Right renal pelvis (tissue), 4 donors: ENCODE measurements at regions not wholly inside any gene's neighbourhood (a gene's known extent, or its start where the extent isn't known, plus 50 kb on each side); places are given as distances from the start of the nearest gene placed in this dataset.

Source experiments
- DNase-seq, 4 donors: peaks; one replicate each; pipeline ENCODE4 v3.0.0-alpha.2; 2013; ENCODE audit warnings: low read depth in 4 of 4, low spot score in 3 of 4, missing footprints in 1 of 4

- DNase-seq = no peak
These were observed 317.3 kb downstream of the GADD45G start for GRCh38 chr9:89922099-89922498.

DNA sequence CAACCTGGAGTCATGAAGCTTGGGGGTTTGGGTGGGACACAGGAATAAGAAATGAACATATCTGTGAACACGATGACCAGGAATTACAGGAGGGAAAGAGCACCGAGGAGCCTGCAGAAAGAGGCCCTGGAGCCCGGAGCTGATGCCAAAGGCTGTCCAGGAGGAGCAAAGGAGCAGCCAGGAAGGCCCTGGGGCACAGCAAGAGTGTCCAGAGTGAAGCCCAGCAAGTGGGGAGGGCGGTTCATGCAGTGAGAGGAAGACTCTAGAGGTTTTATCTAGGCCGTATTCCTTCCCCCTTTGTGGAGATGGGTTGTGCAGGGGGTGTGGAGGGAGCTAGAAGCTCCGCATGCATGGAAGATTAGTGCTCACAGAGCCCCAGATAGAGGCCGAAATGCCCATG, 318.4 kb downstream of the GADD45G start:
- no peak for DNase-seq

DNA sequence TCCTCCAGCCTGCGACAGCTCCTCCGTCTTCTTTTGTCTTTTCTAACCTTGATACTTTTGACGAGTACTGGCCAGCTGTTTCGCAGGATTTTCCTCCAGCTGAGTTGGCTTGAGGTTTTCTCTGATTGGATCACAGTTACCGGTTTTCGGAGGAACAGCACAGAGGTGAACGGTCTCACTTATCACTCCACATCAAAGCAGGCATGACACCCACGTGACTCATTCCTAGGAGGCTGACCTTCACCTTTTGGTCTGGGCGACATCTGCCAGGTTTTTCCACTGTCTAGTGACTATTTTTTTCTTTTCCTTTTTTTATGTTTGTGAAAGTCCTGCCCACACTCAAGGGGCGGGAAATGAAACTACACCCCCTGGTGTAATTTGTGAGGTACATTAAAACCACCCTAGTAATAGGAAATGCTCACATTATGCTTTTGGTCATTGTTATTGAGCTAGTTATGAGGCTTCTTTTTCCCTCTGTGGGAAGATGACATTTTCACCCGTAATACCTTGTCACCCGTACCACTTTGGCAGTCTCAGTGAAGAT, 319.2 kb downstream of the GADD45G start:
- DNase-seq = no peak

GRCh38 chr9:89924611-89925010, 319.8 kb downstream of the GADD45G start:
- DNase-seq = no peak

DNA sequence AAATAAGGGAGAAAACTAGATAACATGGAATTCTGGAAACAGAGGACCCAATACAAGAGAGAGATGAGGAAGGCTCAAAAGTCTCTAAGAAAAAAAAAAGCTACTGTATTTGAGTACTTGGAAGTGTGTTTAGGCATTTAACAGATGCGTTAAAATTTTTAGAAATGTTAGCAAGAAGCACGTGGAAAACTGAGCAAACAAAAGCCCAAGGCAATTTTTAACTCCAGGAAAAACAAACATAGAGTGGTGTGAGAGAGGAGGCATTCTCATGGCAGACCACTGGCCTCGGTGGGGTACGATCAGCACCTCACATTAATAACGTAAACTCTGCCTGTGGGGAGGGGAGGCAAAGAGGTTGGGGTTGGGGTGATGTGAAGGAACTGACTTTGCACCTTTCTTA, 321.4 kb downstream of the GADD45G start:
- no peak for DNase-seq

DNA sequence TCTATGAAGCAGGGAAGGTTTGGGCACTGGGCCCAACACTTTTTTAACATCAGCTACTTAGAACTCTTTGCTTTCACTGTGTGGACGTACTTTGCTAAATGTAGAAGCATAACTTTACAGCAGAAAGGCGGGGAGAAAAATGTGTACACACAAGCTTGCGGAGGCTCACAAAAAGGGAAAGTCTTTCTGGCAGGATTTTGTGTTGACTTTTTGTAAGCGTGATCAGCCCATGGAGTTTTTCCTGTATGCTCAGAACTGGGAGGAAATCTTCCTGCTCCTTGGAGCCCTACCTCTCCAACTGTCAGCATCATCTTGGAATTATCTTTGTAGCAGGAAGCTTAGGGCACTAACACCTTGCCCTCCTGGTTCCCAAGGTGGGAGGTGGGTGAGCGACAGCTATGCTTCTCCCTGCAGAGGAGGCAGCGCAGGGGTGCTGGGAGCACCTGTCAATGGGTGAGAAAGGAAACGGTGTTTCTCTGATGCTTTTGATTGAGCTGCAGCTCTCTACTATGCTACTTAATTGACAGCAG, 321.9 kb downstream of the GADD45G start:
- no peak for DNase-seq

DNA sequence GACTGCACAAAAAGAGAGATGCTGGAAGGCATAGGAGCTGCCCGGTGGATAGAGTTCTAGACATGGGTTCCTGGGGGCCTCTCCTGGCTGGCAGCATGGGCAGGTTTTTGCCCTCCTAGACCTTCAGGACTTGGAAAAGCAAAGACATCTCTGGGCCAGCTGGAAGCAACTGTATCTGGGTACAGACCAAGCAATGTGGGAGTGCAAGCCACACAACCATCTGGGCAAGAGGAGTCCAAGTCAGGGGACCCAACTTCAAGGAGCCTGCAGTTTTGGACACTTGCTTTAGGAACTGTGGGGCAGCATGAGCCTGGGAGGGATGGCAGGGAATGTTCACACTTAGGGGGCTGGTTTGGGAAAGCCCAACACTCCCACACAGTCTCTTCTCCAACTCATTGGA, 323.3 kb downstream of the GADD45G start:
- no peak for DNase-seq

- no peak for DNase-seq
These were observed 323.9 kb downstream of the GADD45G start for GRCh38 chr9:89928521-89929275.

- DNase-seq = no peak
These were observed 324.5 kb downstream of the GADD45G start for GRCh38 chr9:89929315-89929672.

DNA sequence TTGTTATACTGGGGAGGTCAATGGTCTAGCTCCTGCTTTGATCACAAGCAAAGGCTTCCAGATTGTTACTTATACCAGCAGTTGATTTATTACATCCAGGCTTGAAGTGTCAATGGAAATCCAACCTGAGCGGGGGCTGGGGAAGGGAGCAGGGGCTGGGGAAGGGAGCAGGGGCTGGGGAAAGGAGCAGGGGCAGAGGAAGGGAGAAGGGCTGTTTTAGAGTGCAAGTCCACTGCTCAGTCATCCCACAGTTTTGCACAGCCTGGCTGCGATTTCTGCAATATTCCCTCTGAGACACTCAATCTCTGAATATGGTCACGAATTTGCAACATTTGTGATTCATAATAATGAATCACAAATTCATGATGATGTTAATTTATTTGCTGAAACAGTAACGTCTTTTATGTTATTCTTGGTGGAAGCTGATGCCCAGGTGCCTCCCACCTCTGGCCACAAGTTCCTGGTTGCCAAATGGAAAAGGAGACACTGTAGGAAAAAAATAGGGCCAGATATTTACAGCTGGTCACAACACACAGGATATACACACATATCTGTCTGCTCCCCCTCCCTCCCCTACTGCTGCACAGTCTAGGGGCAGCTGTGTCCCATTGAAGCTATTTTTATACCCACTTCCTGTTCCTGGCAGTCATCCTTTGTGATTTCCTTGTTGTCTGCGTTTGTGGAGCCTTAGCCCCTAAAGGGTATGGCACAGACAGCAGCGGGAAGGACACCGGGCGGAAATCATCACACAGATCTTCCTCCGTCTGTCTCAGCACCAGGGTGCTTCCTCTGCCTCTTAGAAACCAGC, 325.1 kb downstream of the GADD45G start:
- DNase-seq = peak in 1 of 4 donors; percentile 20

DNA sequence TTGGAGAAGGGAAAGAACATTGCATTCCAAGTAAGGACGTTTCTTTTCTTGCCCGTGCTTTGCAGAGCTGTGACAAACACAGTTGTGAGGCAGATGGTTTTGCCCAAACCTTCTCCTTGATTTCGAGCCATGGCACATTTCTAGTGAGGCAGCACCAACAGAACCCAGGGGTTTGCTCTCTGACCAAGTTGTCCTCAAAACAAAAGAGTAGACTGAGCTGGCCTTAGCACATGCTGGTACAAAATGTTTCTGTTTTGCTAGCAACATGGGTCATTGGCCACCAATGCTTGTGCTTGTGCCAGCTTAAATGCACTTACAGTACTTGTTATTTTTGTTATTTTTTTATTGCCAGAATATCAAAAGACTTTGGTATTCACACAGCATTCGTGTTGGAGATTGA, 328.8 kb downstream of the GADD45G start:
- DNase-seq = no peak

DNA sequence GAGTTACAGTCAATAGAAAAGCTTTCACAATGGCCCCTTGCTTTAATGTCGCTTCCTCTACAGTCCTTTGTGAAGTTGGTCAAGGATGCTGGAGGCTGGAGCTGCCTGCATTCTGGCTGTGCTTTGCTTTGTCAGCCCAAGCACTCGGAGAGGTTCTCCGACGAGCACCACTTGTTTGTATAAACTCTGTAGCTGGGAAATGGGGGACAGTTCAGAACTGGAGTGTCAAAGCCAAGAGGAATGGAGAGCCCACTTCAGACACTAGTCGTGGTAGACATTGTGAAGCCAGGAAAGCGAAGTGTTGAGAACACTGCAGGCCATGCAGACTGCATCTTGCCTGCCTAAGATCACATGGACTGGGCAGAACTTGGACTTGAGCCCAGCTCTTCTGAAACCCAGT, 330.3 kb downstream of the GADD45G start:
- no peak for DNase-seq

DNA sequence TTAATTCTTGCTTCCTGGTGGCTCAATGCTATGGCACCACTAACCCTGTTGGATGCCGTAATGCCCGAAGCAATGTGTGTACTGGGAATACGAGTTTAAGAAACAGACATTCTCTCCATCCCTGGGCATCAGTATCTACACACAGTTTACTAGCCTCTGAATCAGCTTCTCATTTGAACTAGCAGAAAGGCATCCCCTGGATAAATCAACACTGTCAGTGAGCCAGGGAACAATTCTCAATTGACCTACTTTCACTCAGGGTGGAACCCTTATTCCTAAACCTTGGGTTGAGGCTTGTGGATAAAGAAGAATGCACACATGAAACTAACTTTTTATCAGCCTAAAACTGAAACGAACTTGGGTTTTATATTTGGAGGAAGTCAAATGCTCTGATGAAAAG, 331.0 kb downstream of the GADD45G start:
- DNase-seq = no peak

DNA sequence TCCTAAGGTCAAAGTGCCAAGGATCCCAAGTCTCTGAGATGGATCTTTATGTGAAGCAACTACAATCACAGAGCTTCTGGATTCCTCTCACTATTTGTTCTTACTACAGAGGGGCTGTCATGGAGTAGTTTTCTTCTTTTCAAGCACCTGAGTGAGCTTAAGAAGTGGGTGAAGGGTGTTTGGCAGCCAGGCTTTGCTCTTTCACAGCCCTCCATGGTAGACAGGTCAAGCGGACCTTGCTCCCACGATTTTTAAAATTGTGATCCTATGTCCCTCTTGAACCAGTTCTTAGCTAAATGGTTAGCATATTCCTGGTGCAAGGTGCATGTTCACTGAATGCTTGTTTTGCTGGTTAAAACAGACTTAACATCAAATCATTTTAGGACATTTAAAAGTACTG, 332.2 kb downstream of the GADD45G start:
- no peak for DNase-seq

GRCh38 chr9:89939181-89939580, 334.4 kb downstream of the GADD45G start:
- no peak for DNase-seq

- no peak for DNase-seq
These were observed 334.9 kb downstream of the GADD45G start for GRCh38 chr9:89939626-89940292.

DNA sequence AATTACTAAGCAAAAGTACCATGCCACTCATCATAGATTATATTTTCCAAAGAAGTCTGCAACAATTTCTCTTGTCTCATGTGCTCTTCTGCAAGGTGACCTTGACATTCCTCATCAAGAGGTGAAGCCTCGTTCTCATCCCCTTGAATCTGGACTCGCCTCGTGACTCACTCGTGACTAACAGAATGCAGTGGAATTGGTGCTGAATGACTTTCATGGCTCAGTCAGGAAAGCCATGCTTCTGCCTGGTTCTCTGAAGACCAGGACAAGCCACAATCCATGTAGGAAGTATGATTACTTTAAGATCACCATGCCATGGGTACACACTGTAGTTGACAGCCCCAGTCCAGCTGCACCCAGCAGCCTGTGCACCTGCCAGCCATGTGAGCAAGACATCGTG, 335.8 kb downstream of the GADD45G start:
- DNase-seq = no peak

GRCh38 chr9:89941875-89942274, 337.1 kb downstream of the GADD45G start:
- no peak for DNase-seq

- no peak for DNase-seq
These were observed 337.8 kb downstream of the GADD45G start for GRCh38 chr9:89942643-89943042.

- no peak for DNase-seq
These were observed 338.5 kb downstream of the GADD45G start for GRCh38 chr9:89943309-89943708.

GRCh38 chr9:89943728-89944127, 338.9 kb downstream of the GADD45G start:
- DNase-seq = no peak
